IPS-NIHi7 (cell line): ENCODE measurements at regions not wholly inside any gene's neighbourhood (a gene's known extent, or its start where the extent isn't known, plus 50 kb on each side); places are given as distances from the start of the nearest gene placed in this dataset.

Source experiments
- DNase-seq: peaks from one replicate; pipeline ENCODE4 v3.0.0; 2012; ENCODE audit warnings: mixed read lengths; ENCODE audit errors: extremely low spot score

GRCh38 chr5:71996789-71997188 lies 110.5 kb upstream of the MAP1B start:
- DNase-seq, result no peak

- DNase-seq, result no peak
These were observed 108.5 kb upstream of the MAP1B start for GRCh38 chr5:71998746-71999145.

- DNase-seq, result no peak
These were observed 106.6 kb upstream of the MAP1B start for GRCh38 chr5:72000707-72001106.

- peak; percentile 7 for DNase-seq
These were observed 101.6 kb upstream of the MAP1B start for GRCh38 chr5:72005671-72006070.

- DNase-seq, result peak; percentile 2
These were observed 100.9 kb upstream of the MAP1B start for GRCh38 chr5:72006361-72006760.

- DNase-seq, result no peak
These were observed 99.8 kb upstream of the MAP1B start for GRCh38 chr5:72007336-72008111.

GRCh38 chr5:72009280-72009679 lies 98.0 kb upstream of the MAP1B start:
- no peak for DNase-seq

GRCh38 chr5:72010430-72010829 lies 96.8 kb upstream of the MAP1B start:
- DNase-seq, result no peak

- DNase-seq, result peak; percentile 5
These were observed 94.4 kb upstream of the MAP1B start for GRCh38 chr5:72012906-72013305.

- peak; percentile 12 for DNase-seq
These were observed 93.3 kb upstream of the MAP1B start for GRCh38 chr5:72013766-72014624.

GRCh38 chr5:72015103-72015548 lies 92.1 kb upstream of the MAP1B start:
- peak; percentile 8 for DNase-seq

GRCh38 chr5:72018143-72018803 lies 89.0 kb upstream of the MAP1B start:
- peak; percentile 73 for DNase-seq

- DNase-seq, result no peak
These were observed 86.9 kb upstream of the MAP1B start for GRCh38 chr5:72020161-72020983.

- no peak for DNase-seq
These were observed 85.5 kb upstream of the MAP1B start for GRCh38 chr5:72021651-72022357.

- DNase-seq, result no peak
These were observed 78.9 kb upstream of the MAP1B start for GRCh38 chr5:72028382-72028781.

GRCh38 chr5:72030237-72030636 lies 77.0 kb upstream of the MAP1B start:
- DNase-seq, result no peak

GRCh38 chr5:72032788-72033187 lies 74.5 kb upstream of the MAP1B start:
- DNase-seq, result peak; percentile 48

- DNase-seq, result no peak
These were observed 72.5 kb upstream of the MAP1B start for GRCh38 chr5:72034770-72035169.

- no peak for DNase-seq
These were observed 71.4 kb upstream of the MAP1B start for GRCh38 chr5:72035831-72036230.

GRCh38 chr5:72036951-72037350 lies 70.3 kb upstream of the MAP1B start:
- DNase-seq, result peak; percentile 75

GRCh38 chr5:72040513-72040912 lies 66.8 kb upstream of the MAP1B start:
- peak; percentile 19 for DNase-seq
